GM21619 (cell line): ENCODE measurements at regions not wholly inside any gene's neighbourhood (a gene's known extent, or its start where the extent isn't known, plus 50 kb on each side); places are given as distances from the start of the nearest gene placed in this dataset.
"Not testable (repeated sequence)": the region's sequence is repeated elsewhere in the genome, so short reads cannot be mapped to it uniquely, and the experiment has no call there.

Source experiments
- ATAC-seq: cut with Tn5 transposase; IDR thresholded peaks from one replicate; pipeline ENCODE4 v1.9.1; 2021; ENCODE audit not compliant: unreplicated experiment

GRCh38 chr2:146477383-146477782, 1367.4 kb upstream of the ACVR2A start:
- no peak for ATAC-seq

GRCh38 chr2:146468578-146468977, 1376.3 kb upstream of the ACVR2A start:
- no peak for ATAC-seq

- no peak for ATAC-seq
Observed at GRCh38 chr2:146467425-146467824, 1377.4 kb upstream of the ACVR2A start.

- no peak for ATAC-seq
Observed at GRCh38 chr2:146465460-146465859, 1379.4 kb upstream of the ACVR2A start.

GRCh38 chr2:146461068-146461467, 1383.8 kb upstream of the ACVR2A start:
- ATAC-seq = no peak

GRCh38 chr2:146458585-146458984, 1386.2 kb upstream of the ACVR2A start:
- ATAC-seq = no peak

GRCh38 chr2:146457221-146457620, 1387.6 kb upstream of the ACVR2A start:
- no peak for ATAC-seq

GRCh38 chr2:146455325-146455724, 1389.5 kb upstream of the ACVR2A start:
- no peak for ATAC-seq

GRCh38 chr2:146451972-146452371, 1392.9 kb upstream of the ACVR2A start:
- ATAC-seq = no peak

GRCh38 chr2:146450131-146450530, 1394.7 kb upstream of the ACVR2A start:
- ATAC-seq = no peak

- ATAC-seq = no peak
Observed at GRCh38 chr2:146444987-146445386, 1399.8 kb upstream of the ACVR2A start.

GRCh38 chr2:146444085-146444484, 1400.7 kb upstream of the ACVR2A start:
- ATAC-seq = no peak

GRCh38 chr2:146438246-146438645, 1406.6 kb upstream of the ACVR2A start:
- no peak for ATAC-seq

- no peak for ATAC-seq
Observed at GRCh38 chr2:146437712-146438111, 1407.1 kb upstream of the ACVR2A start.

GRCh38 chr2:146433116-146433875, 1411.5 kb upstream of the ACVR2A start:
- no peak for ATAC-seq

GRCh38 chr2:146429366-146429765, 1415.5 kb upstream of the ACVR2A start:
- ATAC-seq = no peak

- no peak for ATAC-seq
Observed at GRCh38 chr2:146417942-146418341, 1426.9 kb upstream of the ACVR2A start.

- ATAC-seq = no peak
Observed at GRCh38 chr2:146415291-146415690, 1429.5 kb upstream of the ACVR2A start.

- ATAC-seq = no peak
Observed at GRCh38 chr2:146414456-146414855, 1430.4 kb upstream of the ACVR2A start.

GRCh38 chr2:146413086-146413610, 1431.7 kb upstream of the ACVR2A start:
- ATAC-seq = no peak

GRCh38 chr2:146412625-146413024, 1432.2 kb upstream of the ACVR2A start:
- no peak for ATAC-seq

GRCh38 chr2:146405402-146406309, 1439.2 kb upstream of the ACVR2A start:
- ATAC-seq = not testable (repeated sequence)
